VCaP (cell line): ENCODE measurements at regions not wholly inside any gene's neighbourhood (a gene's known extent, or its start where the extent isn't known, plus 50 kb on each side); places are given as distances from the start of the nearest gene placed in this dataset.

Source experiments
- H3K27ac ChIP-seq: fragments of 450-650 bp; 2 replicates; pipeline ENCODE4 v1.5.1; 2017
- CTCF ChIP-seq: fragments of 450-650 bp; conservative IDR thresholded peaks from 2 replicates; pipeline ENCODE4 v1.5.1; 2017; ENCODE audit warnings: mild to moderate bottlenecking, moderate library complexity

GRCh38 chr4:28565396-28565795 lies 1704.8 kb downstream of the STIM2 start:
- H3K27ac ChIP-seq: no peak overlapping the region; the same call in 1 of the 2 replicates
- peak; percentile 44 for TF ChIP-seq CTCF

GRCh38 chr4:28600958-28601357 lies 1740.3 kb downstream of the STIM2 start:
- no peak overlapping the region for H3K27ac ChIP-seq
- TF ChIP-seq CTCF: no peak

GRCh38 chr4:28621591-28621990 lies 1761.0 kb downstream of the STIM2 start:
- no peak overlapping the region for H3K27ac ChIP-seq
- no peak for TF ChIP-seq CTCF

GRCh38 chr4:28636971-28637370 lies 1776.3 kb downstream of the STIM2 start:
- TF ChIP-seq CTCF: no peak
- H3K27ac ChIP-seq: no peak overlapping the region

GRCh38 chr4:28639747-28640146 lies 1779.1 kb downstream of the STIM2 start:
- no peak overlapping the region for H3K27ac ChIP-seq
- TF ChIP-seq CTCF: no peak

- H3K27ac ChIP-seq: no peak overlapping the region
- no peak for TF ChIP-seq CTCF
Measured at GRCh38 chr4:28654618-28655017, 1794.0 kb downstream of the STIM2 start.

GRCh38 chr4:28665306-28665705 lies 1804.7 kb downstream of the STIM2 start:
- H3K27ac ChIP-seq: no peak overlapping the region
- TF ChIP-seq CTCF: no peak

GRCh38 chr4:28675582-28675981 lies 1814.9 kb downstream of the STIM2 start:
- no peak for TF ChIP-seq CTCF
- no peak overlapping the region for H3K27ac ChIP-seq
